ENCODE measurements at regions not wholly inside any gene's neighbourhood (a gene's known extent, or its start where the extent isn't known, plus 50 kb on each side); places are given as distances from the start of the nearest gene placed in this dataset.

- no peak for TF ChIP-seq CTCF (IDR thresholded peaks at IDR 0.05; ENCODE audit: low read depth, low read length, missing input control)
- no peak for TF ChIP-seq NR2F2 (IDR thresholded peaks at IDR 0.05)
- TF ChIP-seq SP1 (IDR thresholded peaks at IDR 0.05) = no peak
- no peak for TF ChIP-seq YY1 (IDR thresholded peaks at IDR 0.05)
- TF ChIP-seq REST (IDR thresholded peaks at IDR 0.05) = no peak
- no peak for TF ChIP-seq ATF3 (IDR thresholded peaks at IDR 0.05)
- TF ChIP-seq TAF1 (conservative IDR thresholded peaks at IDR 0.05) = no peak
- TF ChIP-seq RXRA (IDR thresholded peaks at IDR 0.05) = no peak
- TF ChIP-seq EGR1 (IDR thresholded peaks at IDR 0.05; ENCODE audit: low read depth in 2 of 2) = no peak
Observed at GRCh38 chr3:174376346-174376745, 482.8 kb upstream of the NAALADL2 start.
